ENCODE measurements at regions not wholly inside any gene's neighbourhood (a gene's known extent, or its start where the extent isn't known, plus 50 kb on each side); places are given as distances from the start of the nearest gene placed in this dataset.

DNA sequence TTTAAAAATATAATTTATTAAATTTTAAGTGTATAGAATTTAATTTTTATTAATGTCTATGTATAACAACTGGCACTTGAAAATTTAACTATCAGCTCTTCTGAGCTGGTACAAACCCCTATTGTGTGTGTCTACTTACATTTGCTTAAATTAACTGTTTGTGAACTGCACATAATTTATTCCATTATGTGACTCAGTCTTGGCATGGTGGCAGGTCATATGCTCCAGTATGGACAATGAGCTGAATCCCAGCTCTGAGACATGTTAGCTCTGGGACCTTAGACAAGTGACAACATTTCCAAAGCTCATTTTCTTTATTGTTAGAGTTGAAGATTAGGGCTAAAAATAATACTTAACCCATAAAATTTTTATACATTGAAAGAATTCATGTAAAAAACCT, 526.1 kb upstream of the MARCKS start:
- no peak for TF ChIP-seq TAF1 (IDR thresholded peaks at IDR 0.05; ENCODE audit: borderline replicate concordance, insufficient read depth, low read length)
- TF ChIP-seq POLR2AphosphoS5 (IDR thresholded peaks at IDR 0.05; ENCODE audit: low read depth, low read length) = no peak
- no peak for TF ChIP-seq SIN3A (IDR thresholded peaks at IDR 0.05; ENCODE audit: borderline replicate concordance, insufficient read depth, low read length)
- TF ChIP-seq FOXP2 (optimal IDR thresholded peaks at IDR 0.05; ENCODE audit: borderline replicate concordance, extremely low read depth, extremely low read length, insufficient read depth) = no peak
- TF ChIP-seq, protein P1, sequence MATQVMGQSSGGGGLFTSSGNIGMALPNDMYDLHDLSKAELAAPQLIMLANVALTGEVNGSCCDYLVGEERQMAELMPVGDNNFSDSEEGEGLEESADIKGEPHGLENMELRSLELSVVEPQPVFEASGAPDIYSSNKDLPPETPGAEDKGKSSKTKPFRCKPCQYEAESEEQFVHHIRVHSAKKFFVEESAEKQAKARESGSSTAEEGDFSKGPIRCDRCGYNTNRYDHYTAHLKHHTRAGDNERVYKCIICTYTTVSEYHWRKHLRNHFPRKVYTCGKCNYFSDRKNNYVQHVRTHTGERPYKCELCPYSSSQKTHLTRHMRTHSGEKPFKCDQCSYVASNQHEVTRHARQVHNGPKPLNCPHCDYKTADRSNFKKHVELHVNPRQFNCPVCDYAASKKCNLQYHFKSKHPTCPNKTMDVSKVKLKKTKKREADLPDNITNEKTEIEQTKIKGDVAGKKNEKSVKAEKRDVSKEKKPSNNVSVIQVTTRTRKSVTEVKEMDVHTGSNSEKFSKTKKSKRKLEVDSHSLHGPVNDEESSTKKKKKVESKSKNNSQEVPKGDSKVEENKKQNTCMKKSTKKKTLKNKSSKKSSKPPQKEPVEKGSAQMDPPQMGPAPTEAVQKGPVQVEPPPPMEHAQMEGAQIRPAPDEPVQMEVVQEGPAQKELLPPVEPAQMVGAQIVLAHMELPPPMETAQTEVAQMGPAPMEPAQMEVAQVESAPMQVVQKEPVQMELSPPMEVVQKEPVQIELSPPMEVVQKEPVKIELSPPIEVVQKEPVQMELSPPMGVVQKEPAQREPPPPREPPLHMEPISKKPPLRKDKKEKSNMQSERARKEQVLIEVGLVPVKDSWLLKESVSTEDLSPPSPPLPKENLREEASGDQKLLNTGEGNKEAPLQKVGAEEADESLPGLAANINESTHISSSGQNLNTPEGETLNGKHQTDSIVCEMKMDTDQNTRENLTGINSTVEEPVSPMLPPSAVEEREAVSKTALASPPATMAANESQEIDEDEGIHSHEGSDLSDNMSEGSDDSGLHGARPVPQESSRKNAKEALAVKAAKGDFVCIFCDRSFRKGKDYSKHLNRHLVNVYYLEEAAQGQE (IDR thresholded peaks at IDR 0.05; ENCODE audit: insufficient read depth in 1 of 2, low read depth in 2 of 2, low read length in 2 of 2) = no peak

DNA sequence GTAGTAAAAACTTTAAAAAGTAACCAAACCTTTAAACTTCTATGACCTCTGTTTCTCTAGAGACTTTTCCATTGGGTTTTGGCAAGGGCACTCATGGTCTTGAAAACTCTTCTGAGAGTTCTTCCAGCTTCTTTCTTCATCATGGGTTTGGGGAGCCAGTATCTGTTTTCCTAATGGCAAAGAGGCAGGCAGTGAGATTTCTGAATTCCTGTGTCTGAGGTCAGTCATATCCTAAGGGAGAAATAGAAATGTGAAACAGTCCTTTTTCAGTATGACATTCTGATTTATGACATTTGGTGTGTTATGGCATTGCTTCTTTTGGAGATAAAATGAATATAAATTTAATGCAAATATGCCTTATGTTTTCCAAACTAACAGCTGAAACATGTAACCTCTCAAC, 518.5 kb upstream of the MARCKS start:
- TF ChIP-seq POLR2AphosphoS5 (IDR thresholded peaks at IDR 0.05; ENCODE audit: low read depth, low read length) (no peak), FOXP2 (optimal IDR thresholded peaks at IDR 0.05; ENCODE audit: borderline replicate concordance, extremely low read depth, extremely low read length, insufficient read depth) (no peak)
- TF ChIP-seq, protein P1 (IDR thresholded peaks at IDR 0.05; ENCODE audit: insufficient read depth in 1 of 2, low read depth in 2 of 2, low read length in 2 of 2) = no peak

DNA sequence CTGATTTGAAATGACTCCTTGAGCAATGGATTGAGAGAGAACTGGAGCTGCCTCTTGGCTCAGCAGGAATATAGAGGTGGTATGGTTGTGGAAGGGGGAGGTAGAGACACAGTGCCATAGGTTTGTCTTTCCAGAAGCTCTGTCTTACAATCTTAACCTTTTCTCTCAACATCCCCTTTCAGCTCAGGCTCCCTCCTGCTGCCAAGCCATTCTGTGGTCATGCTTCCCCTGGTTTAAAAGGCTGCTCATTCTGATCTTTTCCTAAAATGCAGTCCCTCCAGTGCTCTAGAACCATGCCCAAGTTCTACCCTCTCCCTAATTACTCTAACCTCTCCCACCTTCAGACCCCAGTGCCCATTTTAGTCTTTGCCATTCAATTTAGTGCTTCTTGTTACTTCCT, 517.9 kb upstream of the MARCKS start:
- TF ChIP-seq POLR2AphosphoS5 (IDR thresholded peaks at IDR 0.05; ENCODE audit: low read depth, low read length) (no peak), FOXP2 (optimal IDR thresholded peaks at IDR 0.05; ENCODE audit: borderline replicate concordance, extremely low read depth, extremely low read length, insufficient read depth) (no peak), SIN3A (IDR thresholded peaks at IDR 0.05; ENCODE audit: borderline replicate concordance, insufficient read depth, low read length) (no peak)
- TF ChIP-seq, protein P1 (IDR thresholded peaks at IDR 0.05; ENCODE audit: insufficient read depth in 1 of 2, low read depth in 2 of 2, low read length in 2 of 2) = no peak

DNA sequence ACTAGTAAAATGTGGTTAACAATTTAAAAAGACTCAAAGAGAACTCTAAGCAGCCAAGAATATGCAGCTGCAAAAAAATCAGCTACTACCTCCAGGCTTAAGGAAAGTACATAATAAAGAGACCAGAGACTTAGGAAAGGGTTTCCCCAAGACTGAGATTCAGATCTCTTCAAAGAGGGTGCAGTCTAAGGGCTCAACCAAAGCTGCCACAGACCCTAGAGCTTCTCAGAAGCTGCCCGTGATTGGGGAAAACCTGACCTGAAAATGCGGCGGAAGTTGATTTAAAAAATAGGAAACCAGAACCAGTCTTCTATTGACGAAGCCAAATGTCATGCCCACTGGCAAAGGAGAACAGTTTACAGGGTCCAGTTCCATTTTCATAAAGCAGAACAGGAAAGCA, 516.8 kb upstream of the MARCKS start:
- TF ChIP-seq, protein P1 (IDR thresholded peaks at IDR 0.05; ENCODE audit: insufficient read depth in 1 of 2, low read depth in 2 of 2, low read length in 2 of 2) = no peak
- no peak for TF ChIP-seq TAF1 (IDR thresholded peaks at IDR 0.05; ENCODE audit: borderline replicate concordance, insufficient read depth, low read length)
- TF ChIP-seq SIN3A (IDR thresholded peaks at IDR 0.05; ENCODE audit: borderline replicate concordance, insufficient read depth, low read length) = no peak
- no peak for TF ChIP-seq POLR2AphosphoS5 (IDR thresholded peaks at IDR 0.05; ENCODE audit: low read depth, low read length)
- no peak for TF ChIP-seq FOXP2 (optimal IDR thresholded peaks at IDR 0.05; ENCODE audit: borderline replicate concordance, extremely low read depth, extremely low read length, insufficient read depth)

DNA sequence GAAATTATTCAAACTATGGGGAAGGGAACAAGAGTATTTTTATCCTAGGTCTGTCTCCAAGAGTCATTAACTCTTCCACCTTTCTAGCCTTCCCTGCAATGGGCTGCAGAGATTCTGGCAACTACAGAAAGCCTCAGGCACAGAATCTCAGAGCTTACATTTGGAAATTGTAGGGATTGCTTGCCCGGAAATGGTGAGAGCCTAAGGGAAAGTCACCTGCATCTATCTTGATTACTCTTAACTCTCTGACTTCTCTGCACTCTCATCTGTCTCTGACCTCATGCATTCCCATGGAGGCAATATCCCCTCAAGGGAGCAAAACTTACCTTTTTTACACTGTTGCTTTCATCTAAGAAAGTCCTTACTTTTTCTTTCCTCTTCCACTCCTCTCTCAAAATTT, 513.2 kb upstream of the MARCKS start:
- no peak for TF ChIP-seq FOXP2 (optimal IDR thresholded peaks at IDR 0.05; ENCODE audit: borderline replicate concordance, extremely low read depth, extremely low read length, insufficient read depth)
- no peak for TF ChIP-seq TAF1 (IDR thresholded peaks at IDR 0.05; ENCODE audit: borderline replicate concordance, insufficient read depth, low read length)
- TF ChIP-seq, protein P1 (IDR thresholded peaks at IDR 0.05; ENCODE audit: insufficient read depth in 1 of 2, low read depth in 2 of 2, low read length in 2 of 2) = no peak
- no peak for TF ChIP-seq POLR2AphosphoS5 (IDR thresholded peaks at IDR 0.05; ENCODE audit: low read depth, low read length)
- no peak for TF ChIP-seq SIN3A (IDR thresholded peaks at IDR 0.05; ENCODE audit: borderline replicate concordance, insufficient read depth, low read length)
